SH-SY5Y (cell line): ENCODE measurements at regions not wholly inside any gene's neighbourhood (a gene's known extent, or its start where the extent isn't known, plus 50 kb on each side); places are given as distances from the start of the nearest gene placed in this dataset.

Experiments used
- GATA2 ChIP-seq: IDR thresholded peaks from 2 replicates; pipeline ENCODE4 v1.6.1; 2011; ENCODE audit warnings: mild to moderate bottlenecking, low read depth, low read length
- GATA3 ChIP-seq: IDR thresholded peaks from 2 replicates; pipeline ENCODE4 v1.6.1; 2011; ENCODE audit warnings: low read depth, mild to moderate bottlenecking, low read length, moderate library complexity

- TF ChIP-seq GATA3 (no peak), GATA2 (peak; percentile 69)
These were observed 50.1 kb upstream of the STK38L start for GRCh38 chr12:27193854-27194544.
